ENCODE measurements at regions not wholly inside any gene's neighbourhood (a gene's known extent, or its start where the extent isn't known, plus 50 kb on each side); places are given as distances from the start of the nearest gene placed in this dataset.

- no peaks in the 10 kb centered on the region for H3K4me1 ChIP-seq (ENCODE audit: control insufficient read depth, insufficient read depth, low read length)
- no peaks in the 10 kb centered on the region for H4K20me1 ChIP-seq (ENCODE audit: control insufficient read depth, insufficient read depth)
- intact Hi-C loops (cut with micrococcal nuclease; ENCODE audit: unreplicated experiment): no loop called here
- SMC1A ChIA-PET (ENCODE audit: uncharacterized antibody, unreplicated experiment): no interaction called here
- no peak overlapping the region for H3K9ac ChIP-seq (ENCODE audit: control insufficient read depth, insufficient read depth, low read length)
- POLR2A ChIA-PET: no interaction called here
- no peak for FAIRE-seq
- RAD21 ChIA-PET (ENCODE audit: unreplicated experiment): no interaction called here
- TF ChIP-seq TCF3 (IDR thresholded peaks at IDR 0.05; ENCODE audit: borderline replicate concordance, insufficient read depth, low read depth, low read length) (no peak), RB1 (IDR thresholded peaks at IDR 0.05; ENCODE audit: borderline replicate concordance) (no peak), TARDBP (IDR thresholded peaks at IDR 0.05; ENCODE audit: borderline replicate concordance) (no peak)
- TF ChIP-seq, protein P1, sequence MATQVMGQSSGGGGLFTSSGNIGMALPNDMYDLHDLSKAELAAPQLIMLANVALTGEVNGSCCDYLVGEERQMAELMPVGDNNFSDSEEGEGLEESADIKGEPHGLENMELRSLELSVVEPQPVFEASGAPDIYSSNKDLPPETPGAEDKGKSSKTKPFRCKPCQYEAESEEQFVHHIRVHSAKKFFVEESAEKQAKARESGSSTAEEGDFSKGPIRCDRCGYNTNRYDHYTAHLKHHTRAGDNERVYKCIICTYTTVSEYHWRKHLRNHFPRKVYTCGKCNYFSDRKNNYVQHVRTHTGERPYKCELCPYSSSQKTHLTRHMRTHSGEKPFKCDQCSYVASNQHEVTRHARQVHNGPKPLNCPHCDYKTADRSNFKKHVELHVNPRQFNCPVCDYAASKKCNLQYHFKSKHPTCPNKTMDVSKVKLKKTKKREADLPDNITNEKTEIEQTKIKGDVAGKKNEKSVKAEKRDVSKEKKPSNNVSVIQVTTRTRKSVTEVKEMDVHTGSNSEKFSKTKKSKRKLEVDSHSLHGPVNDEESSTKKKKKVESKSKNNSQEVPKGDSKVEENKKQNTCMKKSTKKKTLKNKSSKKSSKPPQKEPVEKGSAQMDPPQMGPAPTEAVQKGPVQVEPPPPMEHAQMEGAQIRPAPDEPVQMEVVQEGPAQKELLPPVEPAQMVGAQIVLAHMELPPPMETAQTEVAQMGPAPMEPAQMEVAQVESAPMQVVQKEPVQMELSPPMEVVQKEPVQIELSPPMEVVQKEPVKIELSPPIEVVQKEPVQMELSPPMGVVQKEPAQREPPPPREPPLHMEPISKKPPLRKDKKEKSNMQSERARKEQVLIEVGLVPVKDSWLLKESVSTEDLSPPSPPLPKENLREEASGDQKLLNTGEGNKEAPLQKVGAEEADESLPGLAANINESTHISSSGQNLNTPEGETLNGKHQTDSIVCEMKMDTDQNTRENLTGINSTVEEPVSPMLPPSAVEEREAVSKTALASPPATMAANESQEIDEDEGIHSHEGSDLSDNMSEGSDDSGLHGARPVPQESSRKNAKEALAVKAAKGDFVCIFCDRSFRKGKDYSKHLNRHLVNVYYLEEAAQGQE (IDR thresholded peaks at IDR 0.05; ENCODE audit: low read depth, low read length): no peak
- no peak overlapping the region for H3K4me2 ChIP-seq (ENCODE audit: control insufficient read depth, insufficient read depth)
- no peaks in the 10 kb centered on the region for H3K27me3 ChIP-seq (replicated peaks in 1 of 2; ENCODE audit: control insufficient read depth in 2 of 2, insufficient read depth in 2 of 2, low read length in 1 of 2)
- DNase-seq (ENCODE audit: low read depth, low spot score): no peak
- no peak overlapping the region for H3K27ac ChIP-seq (ENCODE audit: control insufficient read depth, insufficient read depth)
- H3K36me3 ChIP-seq (ENCODE audit: control insufficient read depth in 2 of 2, insufficient read depth in 2 of 2, low read length in 1 of 2): no peaks in the 10 kb centered on the region
- 2% methylated on average over 2 of the region's 2 CpGs for WGBS (ENCODE audit: insufficient coverage, insufficient replicate concordance, low lambda C conversion rate, missing lambda C conversion rate)
- H3K79me2 ChIP-seq (ENCODE audit: control insufficient read depth, insufficient read depth, low read length): no peaks in the 10 kb centered on the region
- H2AFZ ChIP-seq (ENCODE audit: control insufficient read depth, low read depth, low read length): no peak overlapping the region
- H3K9me3 ChIP-seq (replicated peaks; ENCODE audit: control insufficient read depth, insufficient read depth, low read length): no peaks in the 10 kb centered on the region
- in situ Hi-C loops (cut with MboI): no loop called here
- no peak overlapping the region for H3K4me3 ChIP-seq
- CTCF ChIA-PET: no interaction called here
- ATAC-seq: no peak
- no TSS peak for BruUV-seq (replicated peaks)
Measured at GRCh38 chr5:15283076-15283475, 216.9 kb upstream of the FBXL7 start.

GRCh38 chr5:15282611-15283010, 217.4 kb upstream of the FBXL7 start:
- no peak for DNase-seq (ENCODE audit: low read depth, low spot score)
- Histone ChIP-seq H3K79me2 (ENCODE audit: control insufficient read depth, insufficient read depth, low read length) (no peaks in the 10 kb centered on the region), H3K27ac (ENCODE audit: control insufficient read depth, insufficient read depth) (no peak overlapping the region), H3K4me1 (ENCODE audit: control insufficient read depth, insufficient read depth, low read length) (no peaks in the 10 kb centered on the region), H3K36me3 (ENCODE audit: control insufficient read depth in 2 of 2, insufficient read depth in 2 of 2, low read length in 1 of 2) (no peaks in the 10 kb centered on the region), H2AFZ (ENCODE audit: control insufficient read depth, low read depth, low read length) (no peak overlapping the region), H3K9ac (ENCODE audit: control insufficient read depth, insufficient read depth, low read length) (no peak overlapping the region), H3K4me3 (no peak overlapping the region), H3K9me3 (replicated peaks; ENCODE audit: control insufficient read depth, insufficient read depth, low read length) (no peaks in the 10 kb centered on the region), H3K27me3 (replicated peaks in 1 of 2; ENCODE audit: control insufficient read depth in 2 of 2, insufficient read depth in 2 of 2, low read length in 1 of 2) (no peaks in the 10 kb centered on the region), H4K20me1 (ENCODE audit: control insufficient read depth, insufficient read depth) (no peaks in the 10 kb centered on the region), H3K4me2 (ENCODE audit: control insufficient read depth, insufficient read depth) (no peak overlapping the region)
- no TSS peak for BruUV-seq (replicated peaks)
- ChIA-PET POLR2A (no interaction called here), CTCF (no interaction called here), SMC1A (ENCODE audit: uncharacterized antibody, unreplicated experiment) (no interaction called here), RAD21 (ENCODE audit: unreplicated experiment) (no interaction called here)
- no peak for FAIRE-seq
- in situ Hi-C loops (cut with MboI) (no loop called here), intact Hi-C loops (cut with micrococcal nuclease; ENCODE audit: unreplicated experiment) (no loop called here)
- WGBS (ENCODE audit: insufficient coverage, insufficient replicate concordance, low lambda C conversion rate, missing lambda C conversion rate): 31% methylated on average over 2 of the region's 2 CpGs
- no peak for ATAC-seq
- TF ChIP-seq, protein P2, sequence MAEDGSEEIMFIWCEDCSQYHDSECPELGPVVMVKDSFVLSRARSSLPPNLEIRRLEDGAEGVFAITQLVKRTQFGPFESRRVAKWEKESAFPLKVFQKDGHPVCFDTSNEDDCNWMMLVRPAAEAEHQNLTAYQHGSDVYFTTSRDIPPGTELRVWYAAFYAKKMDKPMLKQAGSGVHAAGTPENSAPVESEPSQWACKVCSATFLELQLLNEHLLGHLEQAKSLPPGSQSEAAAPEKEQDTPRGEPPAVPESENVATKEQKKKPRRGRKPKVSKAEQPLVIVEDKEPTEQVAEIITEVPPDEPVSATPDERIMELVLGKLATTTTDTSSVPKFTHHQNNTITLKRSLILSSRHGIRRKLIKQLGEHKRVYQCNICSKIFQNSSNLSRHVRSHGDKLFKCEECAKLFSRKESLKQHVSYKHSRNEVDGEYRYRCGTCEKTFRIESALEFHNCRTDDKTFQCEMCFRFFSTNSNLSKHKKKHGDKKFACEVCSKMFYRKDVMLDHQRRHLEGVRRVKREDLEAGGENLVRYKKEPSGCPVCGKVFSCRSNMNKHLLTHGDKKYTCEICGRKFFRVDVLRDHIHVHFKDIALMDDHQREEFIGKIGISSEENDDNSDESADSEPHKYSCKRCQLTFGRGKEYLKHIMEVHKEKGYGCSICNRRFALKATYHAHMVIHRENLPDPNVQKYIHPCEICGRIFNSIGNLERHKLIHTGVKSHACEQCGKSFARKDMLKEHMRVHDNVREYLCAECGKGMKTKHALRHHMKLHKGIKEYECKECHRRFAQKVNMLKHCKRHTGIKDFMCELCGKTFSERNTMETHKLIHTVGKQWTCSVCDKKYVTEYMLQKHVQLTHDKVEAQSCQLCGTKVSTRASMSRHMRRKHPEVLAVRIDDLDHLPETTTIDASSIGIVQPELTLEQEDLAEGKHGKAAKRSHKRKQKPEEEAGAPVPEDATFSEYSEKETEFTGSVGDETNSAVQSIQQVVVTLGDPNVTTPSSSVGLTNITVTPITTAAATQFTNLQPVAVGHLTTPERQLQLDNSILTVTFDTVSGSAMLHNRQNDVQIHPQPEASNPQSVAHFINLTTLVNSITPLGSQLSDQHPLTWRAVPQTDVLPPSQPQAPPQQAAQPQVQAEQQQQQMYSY (CRISPR knock-in tag; IDR thresholded peaks at IDR 0.05): no peak
- TF ChIP-seq, protein P3, sequence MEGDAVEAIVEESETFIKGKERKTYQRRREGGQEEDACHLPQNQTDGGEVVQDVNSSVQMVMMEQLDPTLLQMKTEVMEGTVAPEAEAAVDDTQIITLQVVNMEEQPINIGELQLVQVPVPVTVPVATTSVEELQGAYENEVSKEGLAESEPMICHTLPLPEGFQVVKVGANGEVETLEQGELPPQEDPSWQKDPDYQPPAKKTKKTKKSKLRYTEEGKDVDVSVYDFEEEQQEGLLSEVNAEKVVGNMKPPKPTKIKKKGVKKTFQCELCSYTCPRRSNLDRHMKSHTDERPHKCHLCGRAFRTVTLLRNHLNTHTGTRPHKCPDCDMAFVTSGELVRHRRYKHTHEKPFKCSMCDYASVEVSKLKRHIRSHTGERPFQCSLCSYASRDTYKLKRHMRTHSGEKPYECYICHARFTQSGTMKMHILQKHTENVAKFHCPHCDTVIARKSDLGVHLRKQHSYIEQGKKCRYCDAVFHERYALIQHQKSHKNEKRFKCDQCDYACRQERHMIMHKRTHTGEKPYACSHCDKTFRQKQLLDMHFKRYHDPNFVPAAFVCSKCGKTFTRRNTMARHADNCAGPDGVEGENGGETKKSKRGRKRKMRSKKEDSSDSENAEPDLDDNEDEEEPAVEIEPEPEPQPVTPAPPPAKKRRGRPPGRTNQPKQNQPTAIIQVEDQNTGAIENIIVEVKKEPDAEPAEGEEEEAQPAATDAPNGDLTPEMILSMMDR (IDR thresholded peaks at IDR 0.05 in 2 of 3, conservative IDR thresholded peaks at IDR 0.05 in 1 of 3; ENCODE audit: control insufficient read depth in 2 of 3, extremely low read depth in 1 of 3, insufficient read depth in 1 of 3, low read depth in 3 of 3, low read length in 3 of 3): no peak
- TF ChIP-seq SUZ12 (IDR thresholded peaks at IDR 0.05; ENCODE audit: unreplicated experiment) (no peak), SUPT20H (IDR thresholded peaks at IDR 0.05; ENCODE audit: borderline replicate concordance, control insufficient read depth, low read depth, low read length) (no peak)
